Neural cell (in vitro differentiated cells): ENCODE measurements at regions not wholly inside any gene's neighbourhood (a gene's known extent, or its start where the extent isn't known, plus 50 kb on each side); places are given as distances from the start of the nearest gene placed in this dataset.

Experiments
- H2AFZ ChIP-seq: fragments of 200-600, 300-800 bp; sonication (generic), shearing (Covaris generic); 2 replicates; pipeline ENCODE4 v1.6.0; 2014; ENCODE audit warnings: low read depth, mild to moderate bottlenecking, antibody characterized with exemption, low read length, moderate library complexity
- H3F3A ChIP-seq: fragments of 200-600 bp; shearing (Covaris generic); 2 replicates; pipeline ENCODE4 v1.6.1; 2016; ENCODE audit warnings: mild to moderate bottlenecking, moderate library complexity, mixed read lengths, antibody characterized with exemption, low read length; ENCODE audit not compliant: insufficient read depth, poor library complexity, severe bottlenecking
- H3K27ac ChIP-seq: fragments of 200-600, 300-800 bp; sonication (generic), shearing (Covaris generic); 2 replicates; pipeline ENCODE4 v1.5.1; 2014; ENCODE audit warnings: mild to moderate bottlenecking, low read length, moderate library complexity
- H3K27me3 ChIP-seq: fragments of 300-800, 200-600 bp; sonication (generic), shearing (Covaris generic); 2 replicates; pipeline ENCODE4 v1.6.0; 2014; ENCODE audit warnings: mild to moderate bottlenecking, low read depth, low read length, moderate library complexity; ENCODE audit not compliant: insufficient read depth
- H3K36me3 ChIP-seq: fragments of 300-800, 200-600 bp; sonication (generic), shearing (Covaris generic); 2 replicates; pipeline ENCODE4 v1.5.1; 2014; ENCODE audit warnings: mild to moderate bottlenecking, antibody characterized with exemption, low read length, moderate library complexity; ENCODE audit not compliant: insufficient read depth
- H3K4me2 ChIP-seq: fragments of 300-800, 200-600 bp; sonication (generic), shearing (Covaris generic); 2 replicates; pipeline ENCODE4 v1.6.0; 2014; ENCODE audit warnings: mild to moderate bottlenecking, low read length
- H3K4me3 ChIP-seq: fragments of 300-800, 200-600 bp; sonication (generic), shearing (Covaris generic); 2 replicates; pipeline ENCODE4 v1.5.1; 2014; ENCODE audit warnings: mild to moderate bottlenecking, low read length, moderate library complexity
- H3K79me2 ChIP-seq: fragments of 200-600 bp; shearing (Covaris generic); replicated peaks from 2 replicates; pipeline ENCODE4 v1.6.0; 2014; ENCODE audit warnings: mild to moderate bottlenecking, low read length, moderate library complexity; ENCODE audit not compliant: insufficient read depth
- H3K9ac ChIP-seq: fragments of 300-800, 200-600 bp; sonication (generic), shearing (Covaris generic); 2 replicates; pipeline ENCODE4 v1.6.1; 2016; ENCODE audit warnings: mild to moderate bottlenecking, low read length, mixed read lengths
- H3K9me2 ChIP-seq: fragments of 200-600 bp; shearing (Covaris generic); 2 replicates; pipeline ENCODE4 v1.6.1; 2016; ENCODE audit warnings: mild to moderate bottlenecking, low read length, mixed read lengths; ENCODE audit not compliant: insufficient read depth
- H3K9me3 ChIP-seq: fragments of 200-600, 300-800 bp; sonication (generic), shearing (Covaris generic); 2 replicates; pipeline ENCODE4 v1.6.1; 2016; ENCODE audit warnings: mild to moderate bottlenecking, mixed run types, low read length, moderate library complexity, mixed read lengths
- H4K20me1 ChIP-seq: fragments of 200-600 bp; shearing (Covaris generic); 2 replicates; pipeline ENCODE4 v1.6.1; 2016; ENCODE audit warnings: mild to moderate bottlenecking, mixed run types; ENCODE audit not compliant: insufficient read depth
- CTCF ChIP-seq: fragments of 450-650 bp; IDR thresholded peaks from 2 replicates; pipeline ENCODE4 v1.5.1; 2014; ENCODE audit warnings: antibody characterized with exemption, mild to moderate bottlenecking, moderate library complexity; ENCODE audit not compliant: poor library complexity, severe bottlenecking
- EP300 ChIP-seq: fragments of 450-650 bp; conservative IDR thresholded peaks from 2 replicates; pipeline ENCODE4 v1.6.1; 2014; ENCODE audit warnings: antibody characterized with exemption, mild to moderate bottlenecking, moderate library complexity; ENCODE audit not compliant: poor library complexity, severe bottlenecking
- EZH2 ChIP-seq: fragments of 200-600, 300-800 bp; shearing (Covaris generic), sonication (generic); IDR thresholded peaks from 2 replicates; pipeline ENCODE4 v1.6.1; 2014; ENCODE audit warnings: antibody characterized with exemption, low read length, borderline replicate concordance, mild to moderate bottlenecking; ENCODE audit not compliant: insufficient read depth, poor library complexity, severe bottlenecking
- MXI1 ChIP-seq: fragments of 450-650 bp; conservative IDR thresholded peaks from 2 replicates; pipeline ENCODE4 v1.6.1; 2014; ENCODE audit warnings: antibody characterized with exemption, mild to moderate bottlenecking; ENCODE audit not compliant: poor library complexity, severe bottlenecking
- POLR2AphosphoS5 ChIP-seq: IDR thresholded peaks from 2 replicates; pipeline ENCODE4 v1.6.1; 2012
- RAD21 ChIP-seq: fragments of 450-650 bp; conservative IDR thresholded peaks from 2 replicates; pipeline ENCODE4 v1.6.1; 2014; ENCODE audit warnings: antibody characterized with exemption, mild to moderate bottlenecking, moderate library complexity
- REST ChIP-seq: IDR thresholded peaks from 2 replicates; pipeline ENCODE4 v1.6.1; 2012; ENCODE audit warnings: borderline replicate concordance
- SMC3 ChIP-seq: fragments of 450-650 bp; conservative IDR thresholded peaks from 2 replicates; pipeline ENCODE4 v1.6.1; 2014; ENCODE audit warnings: antibody characterized with exemption, mild to moderate bottlenecking, moderate library complexity; ENCODE audit not compliant: poor library complexity
- TAF1 ChIP-seq: IDR thresholded peaks from 2 replicates; pipeline ENCODE4 v1.6.1; 2012; ENCODE audit warnings: low read depth

GRCh38 chr1:185421485-185422107 is 104.6 kb upstream of the IVNS1ABP start:
- Histone ChIP-seq H3K4me3 (no peak overlapping the region), H3K9me3 (no peaks in the 10 kb centered on the region), H3K27ac (no peak overlapping the region), H3K9ac (no peak overlapping the region), H4K20me1 (no peaks in the 10 kb centered on the region), H3K79me2 (no peaks in the 10 kb centered on the region), H2AFZ (no peak overlapping the region), H3K4me2 (no peak overlapping the region), H3F3A (no peaks in the 10 kb centered on the region), H3K36me3 (no peaks in the 10 kb centered on the region), H3K27me3 (no peaks in the 10 kb centered on the region), H3K9me2 (no peaks in the 10 kb centered on the region)
- TF ChIP-seq EP300 (no peak), CTCF (no peak), MXI1 (no peak), POLR2AphosphoS5 (no peak), SMC3 (no peak), TAF1 (no peak), REST (no peak)

GRCh38 chr1:185420588-185421081 is 103.6 kb upstream of the IVNS1ABP start:
- Histone ChIP-seq H3K79me2 (no peaks in the 10 kb centered on the region), H3K4me3 (no peak overlapping the region), H3K9me2 (no peaks in the 10 kb centered on the region), H3K4me2 (no peak overlapping the region), H3K27ac (no peak overlapping the region), H3K9me3 (no peaks in the 10 kb centered on the region), H3K9ac (no peak overlapping the region), H3K27me3 (no peaks in the 10 kb centered on the region), H2AFZ (no peak overlapping the region), H3K36me3 (no peaks in the 10 kb centered on the region), H4K20me1 (no peaks in the 10 kb centered on the region), H3F3A (no peaks in the 10 kb centered on the region)
- TF ChIP-seq CTCF (no peak), EP300 (no peak), REST (no peak), EZH2 (no peak), RAD21 (no peak), MXI1 (no peak)
